PFSK-1 (cell line): ENCODE measurements at regions not wholly inside any gene's neighbourhood (a gene's known extent, or its start where the extent isn't known, plus 50 kb on each side); places are given as distances from the start of the nearest gene placed in this dataset.

Experiments
- FOXP2 ChIP-seq: optimal IDR thresholded peaks from 2 replicates; pipeline ENCODE3; 2011; ENCODE audit warnings: borderline replicate concordance, control low read depth, inconsistent platforms; ENCODE audit not compliant: insufficient read depth; ENCODE audit errors: extremely low read length, extremely low read depth
- POLR2AphosphoS5 ChIP-seq: IDR thresholded peaks from 2 replicates; pipeline ENCODE4 v1.6.1; 2012; ENCODE audit warnings: low read depth, mild to moderate bottlenecking, control low read depth, low read length, moderate library complexity
- REST ChIP-seq, 2 experiments: IDR thresholded peaks; 2 replicates each; pipeline versions ENCODE4 v1.6.1 to v1.8.0; 2011 to 2012; ENCODE audit warnings: low read depth in 2 of 2, low read length in 2 of 2, control low read depth in 1 of 2, inconsistent platforms in 1 of 2, mild to moderate bottlenecking in 1 of 2, moderate library complexity in 1 of 2; ENCODE audit not compliant: insufficient read depth in 1 of 2
- SIN3A ChIP-seq: IDR thresholded peaks from 2 replicates; pipeline ENCODE4 v1.6.1; 2012; ENCODE audit warnings: mild to moderate bottlenecking, low read length, moderate library complexity, borderline replicate concordance; ENCODE audit not compliant: insufficient read depth
- TAF1 ChIP-seq: IDR thresholded peaks from 2 replicates; pipeline ENCODE4 v1.6.1; 2012; ENCODE audit warnings: low read length, control low read depth, borderline replicate concordance; ENCODE audit not compliant: insufficient read depth

- TF ChIP-seq TAF1 (no peak), FOXP2 (no peak), POLR2AphosphoS5 (no peak), REST (IDR thresholded peaks at IDR 0.05; ENCODE audit: insufficient read depth in 1 of 2, low read depth in 2 of 2, low read length in 2 of 2) (no peak), SIN3A (no peak)
Observed at GRCh38 chr11:42913731-42914130, 398.1 kb upstream of the API5 start.

GRCh38 chr11:42923651-42924050 lies 388.1 kb upstream of the API5 start:
- TF ChIP-seq REST (IDR thresholded peaks at IDR 0.05; ENCODE audit: insufficient read depth in 1 of 2, low read depth in 2 of 2, low read length in 2 of 2) (no peak), TAF1 (no peak), POLR2AphosphoS5 (no peak), SIN3A (no peak), FOXP2 (no peak)

DNA sequence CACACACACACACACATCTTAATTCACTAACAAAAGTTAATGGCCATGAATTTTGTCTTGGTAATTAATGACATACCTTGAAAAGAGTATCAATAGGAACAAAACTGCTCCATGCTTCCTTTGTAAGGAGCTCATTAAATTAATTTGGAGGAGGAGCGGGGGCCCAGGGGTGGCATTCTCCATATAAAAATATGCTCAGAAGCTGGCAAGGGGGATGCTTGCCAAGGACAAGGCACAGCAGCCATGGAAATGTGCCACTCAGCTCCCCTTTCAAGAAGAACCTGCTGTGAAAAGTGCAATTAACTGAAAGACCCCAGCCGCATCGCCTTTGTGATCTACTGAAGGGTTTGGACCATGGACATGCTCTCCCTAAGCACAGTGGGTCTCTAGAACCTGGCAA lies 385.9 kb upstream of the API5 start:
- TF ChIP-seq FOXP2 (no peak), SIN3A (no peak), REST (IDR thresholded peaks at IDR 0.05; ENCODE audit: insufficient read depth in 1 of 2, low read depth in 2 of 2, low read length in 2 of 2) (no peak), POLR2AphosphoS5 (no peak), TAF1 (no peak)

DNA sequence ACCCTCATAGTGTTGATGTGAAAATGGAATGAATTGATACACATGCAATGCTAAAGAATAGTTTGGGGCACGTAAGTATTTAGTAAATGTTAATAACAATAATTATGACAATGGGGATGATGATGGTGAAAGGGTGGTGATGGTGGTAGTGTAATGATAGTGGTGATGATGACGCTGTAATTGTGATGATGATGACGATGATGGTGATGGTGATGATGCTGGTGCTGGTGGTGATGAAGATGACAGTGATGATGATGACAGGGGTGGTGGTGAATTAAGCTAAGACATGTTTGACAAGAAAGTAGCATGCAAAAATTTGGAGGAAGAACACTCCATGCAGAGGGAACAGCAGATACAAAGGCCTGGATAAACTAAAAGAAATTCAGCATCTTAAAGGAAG lies 364.4 kb upstream of the API5 start:
- TF ChIP-seq POLR2AphosphoS5 (no peak), FOXP2 (no peak)

- no peak for TF ChIP-seq TAF1
- no peak for TF ChIP-seq REST (IDR thresholded peaks at IDR 0.05; ENCODE audit: insufficient read depth in 1 of 2, low read depth in 2 of 2, low read length in 2 of 2)
- no peak for TF ChIP-seq FOXP2
- TF ChIP-seq SIN3A = no peak
- no peak for TF ChIP-seq POLR2AphosphoS5
Observed at GRCh38 chr11:42951266-42951665, 360.5 kb upstream of the API5 start.
